ENCODE measurements at regions not wholly inside any gene's neighbourhood (a gene's known extent, or its start where the extent isn't known, plus 50 kb on each side); places are given as distances from the start of the nearest gene placed in this dataset.

GRCh38 chr12:93134175-93134890, 205.2 kb upstream of the EEA1 start:
- TF ChIP-seq GATA2 (IDR thresholded peaks at IDR 0.05; ENCODE audit: low read depth, low read length) (no peak), GATA3 (IDR thresholded peaks at IDR 0.05; ENCODE audit: low read depth, low read length) (no peak)

All from SH-SY5Y (cell line).